Stimulated activated CD4-positive, alpha-beta T cell treated with anti-CD3 and anti-CD28 coated beads, Interleukin-4, amount 100 ng/mL, for 24 hours (primary cell): ENCODE measurements at regions not wholly inside any gene's neighbourhood (a gene's known extent, or its start where the extent isn't known, plus 50 kb on each side); places are given as distances from the start of the nearest gene placed in this dataset.

Source experiments
- DNase-seq: peaks from one replicate; pipeline ENCODE4 v3.0.0-alpha.2; 2020

DNA sequence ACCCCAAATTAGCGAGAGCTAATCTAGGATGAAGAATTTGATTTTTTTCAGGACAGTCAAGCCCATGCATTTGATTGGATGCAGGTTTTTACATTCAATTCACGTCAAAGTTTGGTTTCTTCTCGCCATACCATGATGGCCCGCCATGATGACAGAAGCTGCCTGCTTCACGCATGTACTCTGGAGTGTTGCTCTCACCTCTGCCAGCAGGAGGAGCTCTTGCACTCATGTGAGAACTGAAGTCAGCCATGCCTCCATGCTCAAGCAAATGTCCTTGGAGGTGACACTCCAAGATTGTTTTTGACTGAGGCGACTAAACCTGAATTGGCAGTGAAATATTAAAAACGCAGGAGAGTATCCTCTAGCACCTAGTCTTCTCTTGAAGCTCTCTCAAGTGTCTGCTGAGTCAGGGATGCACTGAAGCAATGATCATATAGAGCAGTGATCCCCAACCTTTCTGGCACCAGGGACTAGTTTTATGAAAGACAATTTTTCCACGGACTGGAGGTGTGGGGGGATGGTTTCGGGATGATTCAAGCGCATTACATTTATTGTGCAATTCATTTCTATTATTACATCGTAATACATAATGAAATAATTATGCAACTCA, 120.9 kb downstream of the SAMMSON start:
- peak; percentile 67 for DNase-seq

DNA sequence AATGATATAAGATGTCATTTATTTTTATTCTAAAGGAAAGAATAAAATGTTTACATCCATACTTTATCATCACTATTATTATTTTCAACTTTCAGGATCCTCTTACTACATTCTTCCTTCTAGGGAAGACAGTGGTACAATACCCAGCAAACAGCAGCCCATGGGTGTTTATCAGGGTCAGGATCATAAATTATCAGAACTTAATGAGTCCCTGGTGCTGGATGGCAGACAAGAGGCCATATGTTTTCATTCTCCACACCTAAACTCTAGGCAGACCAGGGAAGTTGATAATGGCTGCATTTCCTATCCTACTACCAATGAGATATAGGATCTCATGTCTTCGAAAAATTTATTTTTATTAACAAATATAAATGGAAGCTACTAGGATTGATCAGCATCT, 127.7 kb downstream of the SAMMSON start:
- DNase-seq, result no peak

DNA sequence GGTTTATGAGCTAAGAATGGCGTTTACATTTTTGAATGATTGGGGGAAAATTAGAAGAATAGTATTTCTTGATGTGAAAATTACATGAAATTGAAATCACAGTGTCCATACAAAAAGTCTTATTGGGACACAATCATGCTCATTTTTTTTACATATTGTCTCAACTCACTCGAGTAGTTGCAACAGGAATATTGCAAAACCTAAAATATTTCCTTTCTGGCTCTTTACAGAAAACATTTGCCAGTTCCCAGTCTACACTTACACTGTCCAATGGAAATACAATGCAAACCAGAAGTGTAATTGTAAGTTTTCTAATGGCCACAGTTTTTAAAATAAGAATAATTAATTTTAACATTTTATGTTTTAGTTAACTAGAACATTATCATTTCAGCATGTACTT, 137.8 kb downstream of the SAMMSON start:
- no peak for DNase-seq

DNA sequence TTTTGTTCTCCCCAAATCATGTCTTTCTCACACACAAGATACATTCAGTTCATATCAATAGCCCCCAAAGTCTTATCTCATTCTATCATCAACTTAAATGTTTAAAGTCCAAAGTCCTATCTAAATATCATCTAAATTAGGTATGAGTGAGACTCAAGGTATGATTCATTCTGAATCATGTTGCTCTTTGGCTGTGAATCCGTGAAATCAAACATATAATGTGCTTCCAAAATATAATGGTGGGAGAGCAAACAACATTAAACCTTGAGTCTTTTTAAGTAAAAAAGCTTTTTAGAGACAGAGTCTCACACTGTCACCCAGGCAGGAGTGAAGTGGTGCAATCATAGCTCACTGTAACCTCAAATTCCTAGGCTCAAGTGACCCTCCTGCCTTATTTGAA, 139.1 kb downstream of the SAMMSON start:
- DNase-seq, result no peak
